BLaER1 (cell line): ENCODE measurements at regions not wholly inside any gene's neighbourhood (a gene's known extent, or its start where the extent isn't known, plus 50 kb on each side); places are given as distances from the start of the nearest gene placed in this dataset.
"Not testable (repeated sequence)": the region's sequence is repeated elsewhere in the genome, so short reads cannot be mapped to it uniquely, and the experiment has no call there.

Experiments used
- H3K27ac ChIP-seq: shearing (Covaris generic); formaldehyde crosslinking; 2 replicates; pipeline ENCODE4 v1.8.1; 2022
- H3K27me3 ChIP-seq: shearing (Covaris generic); formaldehyde crosslinking; 2 replicates; pipeline ENCODE4 v1.8.1; 2022
- H3K36me3 ChIP-seq: shearing (Covaris generic); formaldehyde crosslinking; 2 replicates; pipeline ENCODE4 v1.8.1; 2022
- H3K4me1 ChIP-seq: shearing (Covaris generic); formaldehyde crosslinking; 2 replicates; pipeline ENCODE4 v1.8.1; 2022
- H3K4me2 ChIP-seq: shearing (Covaris generic); formaldehyde crosslinking; 2 replicates; pipeline ENCODE4 v1.8.1; 2022
- H3K4me3 ChIP-seq: shearing (Covaris generic); formaldehyde crosslinking; 2 replicates; pipeline ENCODE4 v1.8.1; 2022
- H3K9ac ChIP-seq: shearing (Covaris generic); formaldehyde crosslinking; 2 replicates; pipeline ENCODE4 v1.8.1; 2022
- H3K9me3 ChIP-seq: shearing (Covaris generic); formaldehyde crosslinking; 2 replicates; pipeline ENCODE4 v1.8.1; 2022
- H4K20me1 ChIP-seq: shearing (Covaris generic); formaldehyde crosslinking; 2 replicates; pipeline ENCODE4 v1.8.1; 2022
- Cebpa-rat ChIP-seq: shearing (Covaris generic); IDR thresholded peaks from 2 replicates; pipeline ENCODE4 v1.8.1; 2022

DNA sequence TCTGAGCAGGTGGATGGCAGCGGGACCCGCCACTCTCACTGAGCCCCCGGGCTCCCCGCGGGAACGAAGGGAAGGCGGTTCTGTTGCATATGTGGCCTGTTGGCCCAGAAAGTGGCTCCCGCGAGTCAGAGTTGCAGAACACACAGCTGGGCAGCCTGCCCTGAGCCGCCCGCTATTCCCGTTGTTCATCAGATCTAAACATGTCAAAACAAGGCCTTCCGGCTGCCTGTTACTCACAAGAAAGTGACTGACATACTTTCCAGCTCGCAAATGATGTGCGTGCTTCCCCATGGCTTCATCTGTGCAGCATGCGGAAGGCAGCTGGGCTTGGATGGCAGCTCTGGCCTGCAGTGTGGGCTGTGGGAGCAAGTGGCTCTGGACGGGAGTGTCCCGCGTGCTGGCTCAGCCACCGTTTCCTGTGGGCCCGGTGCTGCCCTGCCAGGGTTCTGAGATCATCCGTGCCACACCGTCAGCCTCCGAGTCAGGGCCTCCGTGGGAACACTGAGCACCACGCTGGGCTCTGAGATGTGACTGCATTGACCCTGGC, 227.3 kb downstream of the ERMARD start:
- H3K27ac ChIP-seq = no peak overlapping the region
- TF ChIP-seq Cebpa-rat = no peak
- no peak overlapping the region for H3K9ac ChIP-seq
- H3K4me2 ChIP-seq = no peak overlapping the region
- H3K27me3 ChIP-seq = no peaks in the 10 kb centered on the region
- no peak overlapping the region for H3K4me3 ChIP-seq
- H3K36me3 ChIP-seq = no peaks in the 10 kb centered on the region
- no peaks in the 10 kb centered on the region for H4K20me1 ChIP-seq
- peaks cover 29% of the 10 kb centered on the region for H3K4me1 ChIP-seq
- H3K9me3 ChIP-seq = no peaks in the 10 kb centered on the region

DNA sequence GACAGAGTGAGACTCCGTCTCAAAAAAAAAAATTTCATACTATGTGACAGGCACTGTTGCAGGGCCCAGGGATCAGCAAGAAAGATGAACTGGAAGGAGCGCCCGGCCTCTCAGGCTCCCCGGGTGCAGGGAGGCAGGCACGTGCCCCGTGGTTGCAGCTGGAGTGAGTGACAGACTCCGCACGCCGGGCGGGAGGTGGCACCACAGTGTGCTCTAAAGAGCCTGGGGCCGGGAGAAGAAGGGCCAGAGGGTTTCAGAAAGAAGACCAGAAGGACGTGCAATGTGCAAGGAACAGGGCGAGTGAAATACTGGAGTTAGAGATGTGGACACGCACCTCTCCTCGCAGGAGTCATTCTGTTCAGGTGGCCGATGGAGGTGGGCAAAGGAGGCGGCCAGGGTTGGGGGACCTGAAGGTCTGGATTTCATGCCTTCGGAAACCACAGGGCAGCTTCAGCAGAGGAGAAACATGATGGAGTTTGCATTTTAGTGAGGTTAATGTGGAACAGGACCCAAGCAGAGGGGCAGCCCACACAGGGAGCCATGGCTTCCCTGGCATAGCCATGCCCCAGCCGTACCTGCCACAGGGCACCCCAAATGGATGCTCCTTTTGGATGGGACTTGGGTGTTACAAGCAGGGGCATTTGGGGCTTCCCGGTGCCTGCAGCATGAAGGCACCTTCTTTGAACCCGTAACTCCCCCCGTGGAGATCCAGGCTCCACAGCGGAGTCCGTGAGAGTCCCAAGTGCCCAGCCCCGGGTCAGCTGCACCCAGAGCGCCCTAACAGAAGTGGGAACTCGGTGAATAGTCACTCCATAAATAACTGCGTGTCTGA, 226.2 kb downstream of the ERMARD start:
- Histone ChIP-seq H3K36me3 (no peaks in the 10 kb centered on the region), H3K27me3 (no peaks in the 10 kb centered on the region), H3K9me3 (no peaks in the 10 kb centered on the region), H3K4me2 (no peak overlapping the region), H4K20me1 (no peaks in the 10 kb centered on the region), H3K9ac (no peak overlapping the region), H3K4me1 (peaks cover 27% of the 10 kb centered on the region), H3K27ac (no peak overlapping the region), H3K4me3 (no peak overlapping the region)
- no peak for TF ChIP-seq Cebpa-rat

DNA sequence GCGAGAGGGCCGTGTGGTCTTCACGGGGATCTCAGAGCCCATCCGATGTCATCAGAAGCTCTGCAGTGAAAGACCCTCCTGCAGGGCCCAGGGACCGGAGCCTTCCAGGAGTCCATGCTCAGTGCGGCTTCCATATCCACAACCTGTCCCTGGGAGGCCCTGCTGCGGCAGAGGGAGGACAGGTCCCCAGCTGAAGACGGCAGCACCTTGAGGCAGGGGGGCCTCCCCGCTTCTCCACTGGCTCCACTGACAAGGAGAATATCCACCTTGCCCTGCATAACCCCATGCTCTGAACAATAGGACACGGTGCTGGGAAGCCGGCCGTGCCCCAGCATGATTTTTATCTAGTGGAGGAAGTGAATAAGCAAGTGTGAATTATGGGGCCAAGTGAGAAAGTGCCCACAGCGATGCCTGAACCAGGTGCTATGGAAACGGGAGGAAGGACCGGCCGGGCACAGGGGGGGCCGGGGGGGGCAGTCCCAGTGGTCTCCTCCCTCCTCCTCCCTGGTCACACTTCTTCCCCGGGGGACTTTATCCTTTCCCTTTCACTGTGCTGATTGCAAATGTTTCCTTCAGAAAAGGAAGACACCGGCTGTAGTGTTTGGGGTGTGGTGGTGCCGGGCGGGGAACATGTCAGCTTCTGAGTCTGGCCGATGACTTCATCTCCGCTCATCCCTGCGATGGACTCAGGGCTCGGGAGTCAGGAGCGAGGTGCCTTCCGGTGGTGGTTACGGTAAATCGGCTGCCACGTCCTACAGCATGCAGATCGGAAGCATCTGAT, 225.1 kb downstream of the ERMARD start:
- peaks cover 27% of the 10 kb centered on the region for H3K4me1 ChIP-seq
- H4K20me1 ChIP-seq = no peaks in the 10 kb centered on the region
- H3K36me3 ChIP-seq = no peaks in the 10 kb centered on the region
- H3K4me3 ChIP-seq = no peak overlapping the region
- TF ChIP-seq Cebpa-rat = no peak
- no peaks in the 10 kb centered on the region for H3K27me3 ChIP-seq
- peak overlapping the region; percentile 49 for H3K4me2 ChIP-seq
- H3K9ac ChIP-seq = no peak overlapping the region
- no peaks in the 10 kb centered on the region for H3K9me3 ChIP-seq
- no peak overlapping the region for H3K27ac ChIP-seq

DNA sequence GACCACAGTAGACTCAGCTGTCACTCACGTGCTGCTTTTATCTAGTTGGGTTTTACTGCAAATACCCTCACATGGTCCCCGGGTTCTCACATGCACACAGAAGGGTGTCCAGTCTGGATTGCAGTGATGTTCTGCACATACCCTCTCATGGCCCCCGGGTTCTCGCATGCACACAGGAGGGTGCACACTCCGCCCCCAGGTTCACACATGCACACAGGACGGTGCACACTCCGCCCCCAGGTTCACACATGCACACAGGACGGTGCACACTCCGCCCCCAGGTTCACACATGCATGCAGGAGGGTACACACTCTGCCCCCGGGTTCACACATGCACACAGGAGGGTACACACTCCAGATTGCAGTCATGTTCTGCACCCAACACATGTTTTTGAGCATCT, 224.3 kb downstream of the ERMARD start:
- no peak overlapping the region for H3K27ac ChIP-seq
- no peak overlapping the region for H3K4me3 ChIP-seq
- H3K27me3 ChIP-seq = no peaks in the 10 kb centered on the region
- H3K4me2 ChIP-seq = no peak overlapping the region
- H3K9ac ChIP-seq = no peak overlapping the region
- no peaks in the 10 kb centered on the region for H3K9me3 ChIP-seq
- H4K20me1 ChIP-seq = no peaks in the 10 kb centered on the region
- TF ChIP-seq Cebpa-rat = no peak
- H3K4me1 ChIP-seq = peaks cover 22% of the 10 kb centered on the region
- H3K36me3 ChIP-seq = no peaks in the 10 kb centered on the region

DNA sequence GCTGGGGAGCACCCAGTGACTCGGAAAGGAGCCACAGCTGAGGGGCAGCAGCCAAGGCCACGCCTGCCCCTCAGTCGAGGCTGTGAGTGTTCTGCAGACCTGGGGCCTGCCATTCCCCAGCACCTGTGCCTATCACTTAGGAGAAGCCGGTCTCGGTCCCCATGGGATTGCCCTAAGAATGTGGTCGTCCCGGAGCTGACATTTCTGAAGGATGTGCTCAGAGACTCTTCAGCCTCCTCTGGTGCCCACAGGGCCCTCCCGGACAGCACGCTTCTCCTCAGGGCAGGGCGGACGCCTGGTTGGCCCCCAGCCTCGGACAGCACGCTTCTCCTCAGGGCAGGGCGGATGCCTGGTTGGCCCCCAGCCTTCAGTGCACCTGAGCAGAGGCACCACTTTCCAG, 223.9 kb downstream of the ERMARD start:
- Histone ChIP-seq H3K27ac (no peak overlapping the region), H3K27me3 (no peaks in the 10 kb centered on the region), H3K9ac (no peak overlapping the region), H3K4me3 (no peak overlapping the region), H3K36me3 (no peaks in the 10 kb centered on the region), H3K4me2 (no peak overlapping the region), H4K20me1 (no peaks in the 10 kb centered on the region), H3K4me1 (peaks cover 19% of the 10 kb centered on the region), H3K9me3 (no peaks in the 10 kb centered on the region)
- no peak for TF ChIP-seq Cebpa-rat

DNA sequence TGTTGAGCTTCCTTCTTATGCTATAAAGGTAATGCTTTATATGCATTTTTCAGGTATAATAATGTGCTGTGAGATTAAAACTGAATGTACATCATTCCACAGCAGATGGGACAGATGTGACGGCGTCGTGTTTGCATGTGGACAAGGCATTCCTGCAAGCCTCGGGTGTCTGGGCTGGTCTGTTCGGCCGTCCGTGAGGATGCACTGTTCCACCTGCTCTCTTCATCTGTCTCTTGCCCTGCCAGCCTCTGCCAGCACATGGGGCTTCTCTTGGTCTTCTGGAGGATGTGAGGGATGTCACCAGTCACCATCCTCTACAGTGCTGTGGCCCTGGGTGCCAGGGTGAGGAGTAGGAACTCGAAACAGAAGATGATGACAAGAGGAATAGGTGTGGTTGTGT, 223.2 kb downstream of the ERMARD start:
- TF ChIP-seq Cebpa-rat = no peak
- Histone ChIP-seq H3K27ac (no peak overlapping the region), H3K9ac (no peak overlapping the region), H3K4me2 (no peak overlapping the region), H3K27me3 (no peaks in the 10 kb centered on the region), H3K9me3 (no peaks in the 10 kb centered on the region), H3K4me3 (no peak overlapping the region), H3K4me1 (peaks cover 13% of the 10 kb centered on the region), H3K36me3 (no peaks in the 10 kb centered on the region), H4K20me1 (no peaks in the 10 kb centered on the region)

DNA sequence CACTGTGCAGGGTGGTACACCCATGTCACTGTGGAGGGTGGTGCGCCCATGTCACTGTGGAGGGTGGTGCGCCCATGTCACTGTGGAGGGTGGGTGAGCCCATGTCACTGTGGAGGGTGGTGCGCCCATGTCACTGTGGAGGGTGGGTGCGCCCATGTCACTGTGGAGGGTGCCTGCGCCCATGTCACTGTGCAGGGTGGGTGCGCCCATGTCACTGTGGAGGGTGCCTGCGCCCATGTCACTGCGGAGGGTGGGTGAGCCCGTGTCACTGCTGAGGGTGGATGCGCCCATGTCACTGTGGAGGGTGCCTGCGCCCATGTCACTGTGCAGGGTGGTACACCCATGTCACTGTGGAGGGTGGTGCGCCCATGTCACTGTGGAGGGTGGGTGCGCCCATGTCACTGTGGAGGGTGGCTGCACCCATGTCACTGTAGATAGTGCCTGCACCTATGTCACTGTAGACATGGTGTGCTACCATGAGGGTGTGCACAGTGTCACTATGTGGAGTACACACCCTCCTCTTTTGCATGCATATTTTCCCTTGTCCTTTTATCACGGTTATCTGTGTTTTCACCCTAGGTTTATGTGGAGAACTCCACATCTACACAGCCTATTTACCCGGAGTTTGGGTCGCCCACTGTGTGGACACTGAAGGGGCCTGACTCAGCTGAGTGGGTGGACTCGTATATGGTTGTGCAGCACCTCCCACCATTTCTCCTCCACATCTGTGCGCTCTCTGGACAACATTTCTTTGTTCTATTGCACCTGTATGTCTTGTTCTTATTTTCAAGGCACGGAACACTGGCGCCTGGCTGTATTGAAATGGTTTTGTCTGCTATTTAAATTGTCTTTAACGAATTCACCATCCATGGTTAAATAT, 222.4 kb downstream of the ERMARD start:
- not testable (repeated sequence) for H3K36me3 ChIP-seq, H3K4me2 ChIP-seq, H4K20me1 ChIP-seq, H3K27ac ChIP-seq, H3K4me3 ChIP-seq, H3K9me3 ChIP-seq, H3K9ac ChIP-seq, H3K27me3 ChIP-seq
- H3K4me1 ChIP-seq = peaks cover 13% of the 10 kb centered on the region

DNA sequence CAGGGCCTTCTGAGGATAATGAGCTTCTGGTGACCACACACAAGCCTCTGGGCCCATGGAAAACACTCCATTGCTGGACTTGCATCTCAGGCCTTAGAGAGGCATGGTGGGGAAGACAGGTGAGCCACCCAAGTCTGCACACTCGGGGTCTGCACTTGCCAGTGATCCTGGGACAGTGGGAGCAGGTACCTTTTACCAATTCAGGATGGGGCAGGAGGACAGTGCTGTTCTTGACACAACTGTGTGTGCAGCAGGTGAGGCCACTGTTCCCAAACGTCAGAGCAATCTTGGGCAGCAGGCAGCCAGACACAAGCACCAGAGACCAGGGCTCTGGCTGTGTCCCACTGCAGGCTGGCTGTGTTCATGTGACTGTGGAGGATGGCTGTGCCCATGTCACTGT, 221.3 kb downstream of the ERMARD start:
- Histone ChIP-seq H3K9me3 (no peaks in the 10 kb centered on the region), H3K36me3 (no peaks in the 10 kb centered on the region), H3K27ac (no peak overlapping the region), H4K20me1 (no peaks in the 10 kb centered on the region), H3K4me3 (no peak overlapping the region), H3K4me1 (peaks cover 13% of the 10 kb centered on the region), H3K27me3 (no peaks in the 10 kb centered on the region), H3K9ac (no peak overlapping the region), H3K4me2 (no peak overlapping the region)
- no peak for TF ChIP-seq Cebpa-rat

DNA sequence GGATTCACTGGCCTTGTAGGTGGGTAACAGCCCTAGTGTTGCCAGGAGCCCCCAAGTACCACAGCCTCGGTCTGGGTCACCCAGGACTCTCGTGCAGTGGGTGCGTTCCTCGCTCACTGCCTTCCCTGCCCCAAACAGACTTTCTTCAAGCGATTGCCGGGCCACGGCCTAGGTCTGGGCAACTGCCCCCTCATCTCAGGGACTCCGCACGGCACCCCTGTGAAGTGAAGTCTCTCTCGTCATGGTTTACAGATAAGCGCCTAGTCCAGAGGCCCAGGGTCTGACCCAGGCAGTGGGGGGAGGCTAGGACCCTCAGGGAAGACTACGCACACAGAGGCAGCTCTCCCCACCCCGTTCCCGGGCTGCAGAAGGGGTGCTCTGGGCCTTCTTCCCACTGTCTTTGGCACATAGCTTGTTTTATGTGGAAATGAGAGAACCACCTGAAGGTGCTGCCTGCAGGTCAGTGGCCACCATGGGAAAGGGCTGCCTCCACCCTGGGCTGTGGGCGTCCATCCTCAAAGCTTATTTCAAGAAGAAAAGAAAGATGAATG, 220.8 kb downstream of the ERMARD start:
- Histone ChIP-seq H3K27me3 (no peaks in the 10 kb centered on the region), H3K4me1 (peaks cover 11% of the 10 kb centered on the region), H3K9me3 (no peaks in the 10 kb centered on the region), H3K4me2 (no peak overlapping the region), H3K4me3 (no peak overlapping the region), H3K9ac (no peak overlapping the region), H4K20me1 (no peaks in the 10 kb centered on the region), H3K36me3 (no peaks in the 10 kb centered on the region), H3K27ac (no peak overlapping the region)
- TF ChIP-seq Cebpa-rat = no peak
